HS-27A (cell line): ENCODE measurements at regions not wholly inside any gene's neighbourhood (a gene's known extent, or its start where the extent isn't known, plus 50 kb on each side); places are given as distances from the start of the nearest gene placed in this dataset.
"Not testable (repeated sequence)": the region's sequence is repeated elsewhere in the genome, so short reads cannot be mapped to it uniquely, and the experiment has no call there.

Source experiments
- DNase-seq: peaks from one replicate; pipeline ENCODE4 v3.0.0-alpha.2; 2012; ENCODE audit warnings: low read depth, missing footprints

GRCh38 chr1:91098299-91098906, 76.6 kb upstream of the ZNF644 start:
- peak; percentile 14 for DNase-seq

- not testable (repeated sequence) for DNase-seq
These were observed 73.5 kb upstream of the ZNF644 start for GRCh38 chr1:91095321-91095720.

GRCh38 chr1:91092503-91092902, 70.7 kb upstream of the ZNF644 start:
- no peak for DNase-seq

GRCh38 chr1:91091812-91092211, 70.0 kb upstream of the ZNF644 start:
- DNase-seq, result no peak

- peak; percentile 22 for DNase-seq
These were observed 58.8 kb upstream of the ZNF644 start for GRCh38 chr1:91080650-91081049.

GRCh38 chr1:91078859-91079258, 57.0 kb upstream of the ZNF644 start:
- DNase-seq, result no peak

GRCh38 chr1:91076834-91077233, 55.0 kb upstream of the ZNF644 start:
- DNase-seq, result no peak

GRCh38 chr1:91075233-91076135, 53.6 kb upstream of the ZNF644 start:
- peak; percentile 29 for DNase-seq

- DNase-seq, result no peak
These were observed 51.5 kb upstream of the ZNF644 start for GRCh38 chr1:91073299-91073698.

GRCh38 chr1:91071838-91072237, 50.0 kb upstream of the ZNF644 start:
- no peak for DNase-seq
